ENCODE measurements at regions not wholly inside any gene's neighbourhood (a gene's known extent, or its start where the extent isn't known, plus 50 kb on each side); places are given as distances from the start of the nearest gene placed in this dataset.
"Not testable (repeated sequence)": the region's sequence is repeated elsewhere in the genome, so short reads cannot be mapped to it uniquely, and the experiment has no call there.

GRCh38 chr9:26165426-26165825 is 487.2 kb upstream of the TUSC1 start:
- no peak for DNase-seq (ENCODE audit: low read depth in 3 of 3)

GRCh38 chr9:26163931-26164330 is 485.7 kb upstream of the TUSC1 start:
- DNase-seq (ENCODE audit: low read depth in 3 of 3), result no peak

GRCh38 chr9:26159575-26160392 is 481.5 kb upstream of the TUSC1 start:
- no peak for DNase-seq (ENCODE audit: low read depth in 3 of 3)

- no peak for DNase-seq (ENCODE audit: low read depth in 3 of 3)
Measured at GRCh38 chr9:26158631-26159150, 480.4 kb upstream of the TUSC1 start.

- DNase-seq (ENCODE audit: low read depth in 3 of 3), result no peak
Measured at GRCh38 chr9:26157411-26157810, 479.2 kb upstream of the TUSC1 start.

GRCh38 chr9:26152350-26152749 is 474.1 kb upstream of the TUSC1 start:
- DNase-seq (ENCODE audit: low read depth in 3 of 3), result no peak

- DNase-seq (ENCODE audit: low read depth in 3 of 3), result no peak
Measured at GRCh38 chr9:26148128-26148527, 469.9 kb upstream of the TUSC1 start.

GRCh38 chr9:26145938-26146337 is 467.7 kb upstream of the TUSC1 start:
- no peak for DNase-seq (ENCODE audit: low read depth in 3 of 3)

- DNase-seq (ENCODE audit: low read depth in 3 of 3), result no peak
Measured at GRCh38 chr9:26142631-26143030, 464.4 kb upstream of the TUSC1 start.

- no peak for DNase-seq (ENCODE audit: low read depth in 3 of 3)
Measured at GRCh38 chr9:26142201-26142600, 464.0 kb upstream of the TUSC1 start.

GRCh38 chr9:26133537-26133936 is 455.3 kb upstream of the TUSC1 start:
- DNase-seq (ENCODE audit: low read depth in 3 of 3), result no peak

GRCh38 chr9:26132746-26133312 is 454.6 kb upstream of the TUSC1 start:
- no peak for DNase-seq (ENCODE audit: low read depth in 3 of 3)

GRCh38 chr9:26131886-26132285 is 453.6 kb upstream of the TUSC1 start:
- no peak for DNase-seq (ENCODE audit: low read depth in 3 of 3)

- no peak for DNase-seq (ENCODE audit: low read depth in 3 of 3)
Measured at GRCh38 chr9:26129217-26129616, 451.0 kb upstream of the TUSC1 start.

- no peak for DNase-seq (ENCODE audit: low read depth in 3 of 3)
Measured at GRCh38 chr9:26125693-26126092, 447.4 kb upstream of the TUSC1 start.

- not testable (repeated sequence) for DNase-seq (ENCODE audit: low read depth in 3 of 3)
Measured at GRCh38 chr9:26116085-26116484, 437.8 kb upstream of the TUSC1 start.

- DNase-seq (ENCODE audit: low read depth in 3 of 3), result no peak
Measured at GRCh38 chr9:26112724-26113123, 434.5 kb upstream of the TUSC1 start.

GRCh38 chr9:26086396-26086795 is 408.2 kb upstream of the TUSC1 start:
- DNase-seq (ENCODE audit: low read depth in 3 of 3), result no peak

- no peak for DNase-seq (ENCODE audit: low read depth in 3 of 3)
Measured at GRCh38 chr9:26081847-26082246, 403.6 kb upstream of the TUSC1 start.

- DNase-seq (ENCODE audit: low read depth in 3 of 3), result no peak
Measured at GRCh38 chr9:26078706-26079105, 400.5 kb upstream of the TUSC1 start.

GRCh38 chr9:26077860-26078259 is 399.6 kb upstream of the TUSC1 start:
- DNase-seq (ENCODE audit: low read depth in 3 of 3), result no peak

GRCh38 chr9:26067608-26068007 is 389.4 kb upstream of the TUSC1 start:
- no peak for DNase-seq (ENCODE audit: low read depth in 3 of 3)

- DNase-seq (ENCODE audit: low read depth in 3 of 3), result no peak
Measured at GRCh38 chr9:26066237-26066636, 388.0 kb upstream of the TUSC1 start.
